Erythroblast (primary cell): ENCODE measurements at regions not wholly inside any gene's neighbourhood (a gene's known extent, or its start where the extent isn't known, plus 50 kb on each side); places are given as distances from the start of the nearest gene placed in this dataset.

Experiments
- GATA1 ChIP-seq: IDR thresholded peaks from 2 replicates; pipeline ENCODE4 v1.6.1; 2011; ENCODE audit warnings: low read depth, mild to moderate bottlenecking, control low read depth, low read length, moderate library complexity
- POLR2A ChIP-seq: IDR thresholded peaks from 2 replicates; pipeline ENCODE4 v1.6.1; 2011; ENCODE audit warnings: mild to moderate bottlenecking, low read length

DNA sequence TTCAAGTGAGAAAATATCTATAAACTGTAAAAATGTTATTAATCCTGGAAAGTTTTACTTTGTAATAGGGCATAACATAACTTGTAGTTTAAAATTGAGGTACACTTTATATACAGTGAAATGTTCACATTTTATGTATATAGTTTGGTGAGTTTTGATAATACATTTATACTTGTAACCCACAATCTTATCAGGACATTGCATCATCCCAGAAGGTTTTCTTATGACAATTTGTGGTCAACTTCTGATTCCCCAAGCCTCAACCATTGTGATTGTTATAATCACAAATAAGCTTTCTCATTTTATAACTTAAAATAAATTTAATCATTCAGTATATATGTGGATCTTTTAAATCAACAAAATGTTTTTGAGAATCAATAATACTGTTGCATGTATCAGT lies 151.1 kb downstream of the TFPI2 start:
- no peak for TF ChIP-seq POLR2A
- TF ChIP-seq GATA1 = no peak
